Breast epithelium (tissue), 3 donors: ENCODE measurements at regions not wholly inside any gene's neighbourhood (a gene's known extent, or its start where the extent isn't known, plus 50 kb on each side); places are given as distances from the start of the nearest gene placed in this dataset.

Experiments used
- CTCF ChIP-seq, 3 donors: fragments of 450-650 bp; IDR thresholded peaks; one replicate each; pipeline ENCODE4 v1.5.1; 2016 to 2017; ENCODE audit warnings: antibody characterized with exemption in 3 of 3, mild to moderate bottlenecking in 3 of 3, moderate library complexity in 3 of 3
- POLR2A ChIP-seq: fragments of 450-650 bp; IDR thresholded peaks from one replicate; pipeline ENCODE4 v1.6.1; 2016; ENCODE audit warnings: antibody characterized with exemption, mild to moderate bottlenecking, moderate library complexity
- POLR2AphosphoS5 ChIP-seq, 3 donors: sonication (generic); formaldehyde crosslinking; IDR thresholded peaks; one replicate each; pipeline ENCODE4 v1.6.1; 2017; ENCODE audit warnings: antibody characterized with exemption in 3 of 3

- TF ChIP-seq CTCF (IDR thresholded peaks at IDR 0.05), result no peak
- no peak for TF ChIP-seq POLR2AphosphoS5 (IDR thresholded peaks at IDR 0.05)
- TF ChIP-seq POLR2A, result no peak
Observed at GRCh38 chr11:87596176-87596575, 558.4 kb downstream of the TMEM135 start.
